ENCODE measurements at regions not wholly inside any gene's neighbourhood (a gene's known extent, or its start where the extent isn't known, plus 50 kb on each side); places are given as distances from the start of the nearest gene placed in this dataset.

DNA sequence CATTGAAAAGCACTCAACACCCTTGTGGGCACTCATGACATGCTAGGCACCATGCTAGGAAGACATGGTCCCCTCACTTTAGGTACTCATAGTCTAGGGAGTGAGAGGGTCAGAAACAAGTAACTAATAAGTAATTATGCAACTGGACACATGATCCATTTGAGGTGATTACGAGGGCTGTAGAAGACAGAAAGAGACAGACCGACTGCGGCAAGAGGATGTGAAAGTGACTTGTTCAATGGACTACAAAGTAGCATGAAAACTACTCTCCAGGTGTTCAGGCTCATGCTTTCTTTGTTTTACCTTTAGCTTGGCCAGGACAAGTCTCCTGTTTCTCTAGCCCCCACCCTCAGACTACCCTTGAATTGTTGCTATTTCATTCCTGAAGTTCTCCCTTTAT is 310.8 kb upstream of the SORL1-AS1 start:
- Histone ChIP-seq H4K91ac (ENCODE audit: insufficient read length, low read depth, low read length) (no peak overlapping the region), H4K5ac (ENCODE audit: insufficient read length, low read depth, low read length) (no peak overlapping the region), H3K27me3 (ENCODE audit: insufficient read depth, low read length) (peaks cover 3% of the 10 kb centered on the region), H3K23ac (ENCODE audit: insufficient read length, low read depth, low read length) (no peak overlapping the region), H3K9me3 (ENCODE audit: control insufficient read depth, low read depth, low read length) (no peaks in the 10 kb centered on the region), H3K4me2 (ENCODE audit: insufficient read depth, insufficient read length, low read length) (no peak overlapping the region), H2BK5ac (ENCODE audit: insufficient read length, low read length) (no peak overlapping the region), H3K79me2 (ENCODE audit: insufficient read depth, low read length) (no peaks in the 10 kb centered on the region), H3K27ac (ENCODE audit: insufficient read length, low read depth, low read length) (no peak overlapping the region), H2BK12ac (ENCODE audit: insufficient read length, low read depth, low read length) (no peak overlapping the region), H2AFZ (ENCODE audit: low read length) (no peak overlapping the region), H2BK20ac (ENCODE audit: low read depth, low read length, poor library complexity, severe bottlenecking) (no peak overlapping the region), H3K18ac (ENCODE audit: insufficient read length, low read depth, low read length) (no peak overlapping the region), H3K4ac (ENCODE audit: low read depth, low read length) (no peak overlapping the region), H2AK5ac (ENCODE audit: insufficient read length, low read length) (no peak overlapping the region), H3K4me1 (ENCODE audit: insufficient read depth, low read length) (no peaks in the 10 kb centered on the region), H3K79me1 (ENCODE audit: insufficient read depth, low read depth, low read length, poor library complexity, severe bottlenecking) (no peaks in the 10 kb centered on the region), H3K14ac (ENCODE audit: insufficient read depth, low read length) (no peak overlapping the region), H3K23me2 (ENCODE audit: insufficient read length, low read depth, low read length, poor library complexity, severe bottlenecking) (no peaks in the 10 kb centered on the region), H4K8ac (replicated peaks; ENCODE audit: insufficient read length, low read depth, low read length) (no peak overlapping the region), H3K9ac (ENCODE audit: extremely low read depth, insufficient read length, low read length) (no peak overlapping the region), H2BK120ac (ENCODE audit: low read depth, low read length, poor library complexity, severe bottlenecking) (no peak overlapping the region), H2BK15ac (ENCODE audit: low read depth, low read length) (no peak overlapping the region), H4K20me1 (ENCODE audit: control insufficient read depth, insufficient read depth, insufficient read length) (no peaks in the 10 kb centered on the region), H3K56ac (ENCODE audit: insufficient read length, low read depth, low read length) (no peak overlapping the region), H3T11ph (ENCODE audit: low read length) (no peak overlapping the region)
- TF ChIP-seq, protein P1, sequence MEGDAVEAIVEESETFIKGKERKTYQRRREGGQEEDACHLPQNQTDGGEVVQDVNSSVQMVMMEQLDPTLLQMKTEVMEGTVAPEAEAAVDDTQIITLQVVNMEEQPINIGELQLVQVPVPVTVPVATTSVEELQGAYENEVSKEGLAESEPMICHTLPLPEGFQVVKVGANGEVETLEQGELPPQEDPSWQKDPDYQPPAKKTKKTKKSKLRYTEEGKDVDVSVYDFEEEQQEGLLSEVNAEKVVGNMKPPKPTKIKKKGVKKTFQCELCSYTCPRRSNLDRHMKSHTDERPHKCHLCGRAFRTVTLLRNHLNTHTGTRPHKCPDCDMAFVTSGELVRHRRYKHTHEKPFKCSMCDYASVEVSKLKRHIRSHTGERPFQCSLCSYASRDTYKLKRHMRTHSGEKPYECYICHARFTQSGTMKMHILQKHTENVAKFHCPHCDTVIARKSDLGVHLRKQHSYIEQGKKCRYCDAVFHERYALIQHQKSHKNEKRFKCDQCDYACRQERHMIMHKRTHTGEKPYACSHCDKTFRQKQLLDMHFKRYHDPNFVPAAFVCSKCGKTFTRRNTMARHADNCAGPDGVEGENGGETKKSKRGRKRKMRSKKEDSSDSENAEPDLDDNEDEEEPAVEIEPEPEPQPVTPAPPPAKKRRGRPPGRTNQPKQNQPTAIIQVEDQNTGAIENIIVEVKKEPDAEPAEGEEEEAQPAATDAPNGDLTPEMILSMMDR (conservative IDR thresholded peaks at IDR 0.05), result no peak
- Mint-ChIP-seq H3K4me3 (no peak overlapping the region), H3K36me3 (ENCODE audit: insufficient read depth in 1 of 3, low read depth in 3 of 3) (no peaks in the 10 kb centered on the region; a peak in 1 of 7 replicates), H3K27me3 (ENCODE audit: low read depth) (peaks cover 2% of the 10 kb centered on the region; the same call in 1 of the 2 replicates), H3K9me3 (no peaks in the 10 kb centered on the region), H3K4me1 (peaks cover 4 to 10% of the 10 kb centered on the region in 2 experiments), H3K27ac (no peak overlapping the region)
- WGBS (ENCODE audit: extremely low coverage, insufficient read length, low lambda C conversion rate), result no CpG with 5 or more reads among the region's 3 CpGs
- no peak for DNase-seq
